ENCODE measurements at regions not wholly inside any gene's neighbourhood (a gene's known extent, or its start where the extent isn't known, plus 50 kb on each side); places are given as distances from the start of the nearest gene placed in this dataset.

DNA sequence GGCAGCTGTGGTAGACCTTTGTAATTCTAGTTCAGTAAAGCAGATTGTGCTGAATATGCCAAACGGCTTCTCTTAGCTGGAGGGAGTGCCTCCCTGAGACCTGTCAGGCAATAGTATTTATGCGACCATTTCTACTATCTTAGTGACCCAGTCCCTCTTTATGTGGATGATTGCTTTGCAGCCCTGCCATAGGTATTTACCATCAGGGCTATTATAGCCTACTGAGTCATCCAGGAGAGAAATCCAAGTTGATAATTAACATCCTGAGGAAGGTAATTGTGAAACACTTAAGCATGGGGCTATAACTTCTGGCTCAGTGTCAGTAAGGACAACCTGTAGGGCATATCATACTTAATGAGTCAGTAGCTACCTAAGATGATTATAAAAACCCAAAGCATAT lies 103.9 kb upstream of the MAOA start (continued):
- TF ChIP-seq, protein P1, sequence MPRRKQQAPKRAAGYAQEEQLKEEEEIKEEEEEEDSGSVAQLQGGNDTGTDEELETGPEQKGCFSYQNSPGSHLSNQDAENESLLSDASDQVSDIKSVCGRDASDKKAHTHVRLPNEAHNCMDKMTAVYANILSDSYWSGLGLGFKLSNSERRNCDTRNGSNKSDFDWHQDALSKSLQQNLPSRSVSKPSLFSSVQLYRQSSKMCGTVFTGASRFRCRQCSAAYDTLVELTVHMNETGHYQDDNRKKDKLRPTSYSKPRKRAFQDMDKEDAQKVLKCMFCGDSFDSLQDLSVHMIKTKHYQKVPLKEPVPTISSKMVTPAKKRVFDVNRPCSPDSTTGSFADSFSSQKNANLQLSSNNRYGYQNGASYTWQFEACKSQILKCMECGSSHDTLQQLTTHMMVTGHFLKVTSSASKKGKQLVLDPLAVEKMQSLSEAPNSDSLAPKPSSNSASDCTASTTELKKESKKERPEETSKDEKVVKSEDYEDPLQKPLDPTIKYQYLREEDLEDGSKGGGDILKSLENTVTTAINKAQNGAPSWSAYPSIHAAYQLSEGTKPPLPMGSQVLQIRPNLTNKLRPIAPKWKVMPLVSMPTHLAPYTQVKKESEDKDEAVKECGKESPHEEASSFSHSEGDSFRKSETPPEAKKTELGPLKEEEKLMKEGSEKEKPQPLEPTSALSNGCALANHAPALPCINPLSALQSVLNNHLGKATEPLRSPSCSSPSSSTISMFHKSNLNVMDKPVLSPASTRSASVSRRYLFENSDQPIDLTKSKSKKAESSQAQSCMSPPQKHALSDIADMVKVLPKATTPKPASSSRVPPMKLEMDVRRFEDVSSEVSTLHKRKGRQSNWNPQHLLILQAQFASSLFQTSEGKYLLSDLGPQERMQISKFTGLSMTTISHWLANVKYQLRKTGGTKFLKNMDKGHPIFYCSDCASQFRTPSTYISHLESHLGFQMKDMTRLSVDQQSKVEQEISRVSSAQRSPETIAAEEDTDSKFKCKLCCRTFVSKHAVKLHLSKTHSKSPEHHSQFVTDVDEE (CRISPR knock-in tag; IDR thresholded peaks at IDR 0.05): no peak
- TF ChIP-seq ARNTL (CRISPR knock-in tag; IDR thresholded peaks at IDR 0.05; ENCODE audit: borderline replicate concordance, low read depth): no peak

DNA sequence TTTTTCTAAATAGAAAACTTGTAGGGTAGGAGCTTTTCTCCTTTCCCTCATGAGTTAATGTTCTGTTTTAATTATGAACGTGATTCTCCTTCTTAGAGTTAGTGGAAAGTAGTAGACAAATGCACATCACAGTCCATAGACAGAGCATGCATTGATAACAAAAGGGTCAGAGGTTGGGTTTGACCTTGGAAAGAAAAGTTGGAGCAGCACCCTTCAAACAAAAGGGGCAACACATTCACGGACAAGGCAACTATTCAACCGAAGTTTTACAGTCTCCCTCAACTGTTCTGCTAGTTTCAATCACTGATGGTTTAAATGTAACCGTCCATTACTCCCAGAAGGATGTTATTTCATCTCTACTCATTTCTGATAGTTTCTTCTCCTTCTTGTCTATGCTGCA lies 103.4 kb upstream of the MAOA start:
- TF ChIP-seq ZC3H10 (CRISPR knock-in tag; IDR thresholded peaks at IDR 0.05) (no peak), ZFP30 (CRISPR knock-in tag; IDR thresholded peaks at IDR 0.05) (no peak), BACH2 (CRISPR knock-in tag; IDR thresholded peaks at IDR 0.05; ENCODE audit: borderline replicate concordance) (no peak), PPARA (CRISPR knock-in tag; IDR thresholded peaks at IDR 0.05; ENCODE audit: borderline replicate concordance) (no peak), OSR1 (CRISPR knock-in tag; IDR thresholded peaks at IDR 0.05) (no peak), ISL1 (CRISPR knock-in tag; IDR thresholded peaks at IDR 0.05) (no peak), POU6F1 (CRISPR knock-in tag; IDR thresholded peaks at IDR 0.05; ENCODE audit: borderline replicate concordance, low read depth) (no peak), ZNF8 (CRISPR knock-in tag; IDR thresholded peaks at IDR 0.05) (no peak), ZNF565 (CRISPR knock-in tag; conservative IDR thresholded peaks at IDR 0.05; ENCODE audit: low read depth) (no peak), ARNTL (CRISPR knock-in tag; IDR thresholded peaks at IDR 0.05; ENCODE audit: borderline replicate concordance, low read depth) (no peak)
- TF ChIP-seq, protein P2, sequence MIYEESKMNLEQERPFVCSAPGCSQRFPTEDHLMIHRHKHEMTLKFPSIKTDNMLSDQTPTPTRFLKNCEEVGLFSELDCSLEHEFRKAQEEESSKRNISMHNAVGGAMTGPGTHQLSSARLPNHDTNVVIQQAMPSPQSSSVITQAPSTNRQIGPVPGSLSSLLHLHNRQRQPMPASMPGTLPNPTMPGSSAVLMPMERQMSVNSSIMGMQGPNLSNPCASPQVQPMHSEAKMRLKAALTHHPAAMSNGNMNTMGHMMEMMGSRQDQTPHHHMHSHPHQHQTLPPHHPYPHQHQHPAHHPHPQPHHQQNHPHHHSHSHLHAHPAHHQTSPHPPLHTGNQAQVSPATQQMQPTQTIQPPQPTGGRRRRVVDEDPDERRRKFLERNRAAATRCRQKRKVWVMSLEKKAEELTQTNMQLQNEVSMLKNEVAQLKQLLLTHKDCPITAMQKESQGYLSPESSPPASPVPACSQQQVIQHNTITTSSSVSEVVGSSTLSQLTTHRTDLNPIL (CRISPR knock-in tag; IDR thresholded peaks at IDR 0.05; ENCODE audit: low read depth): no peak
- ATAC-seq: no peak

DNA sequence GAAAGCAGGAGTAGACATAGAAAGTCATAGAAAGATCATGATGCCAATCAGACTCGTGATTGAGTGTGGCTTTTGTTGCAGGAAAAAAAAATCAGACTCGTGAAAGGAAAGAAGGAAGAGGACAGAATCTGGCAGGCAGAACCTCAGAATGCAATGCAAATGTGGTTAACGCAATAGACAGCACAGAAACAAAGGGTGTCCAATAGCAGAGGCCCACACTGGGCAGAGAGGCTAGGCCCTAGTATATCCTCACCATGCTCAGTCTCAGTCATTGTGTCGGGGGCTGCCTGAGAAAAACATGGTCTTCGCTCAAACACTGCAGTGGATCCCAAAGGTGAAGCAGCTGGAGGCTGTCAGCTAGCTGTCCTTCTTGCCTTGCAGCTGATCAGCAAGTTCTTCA lies 102.8 kb upstream of the MAOA start:
- TF ChIP-seq PATZ1 (CRISPR knock-in tag; IDR thresholded peaks at IDR 0.05; ENCODE audit: borderline replicate concordance) (no peak), SNAI2 (CRISPR knock-in tag; IDR thresholded peaks at IDR 0.05) (no peak), BACH2 (CRISPR knock-in tag; IDR thresholded peaks at IDR 0.05; ENCODE audit: borderline replicate concordance) (no peak), ARNTL (CRISPR knock-in tag; IDR thresholded peaks at IDR 0.05; ENCODE audit: borderline replicate concordance, low read depth) (no peak), POU6F1 (CRISPR knock-in tag; IDR thresholded peaks at IDR 0.05; ENCODE audit: borderline replicate concordance, low read depth) (no peak), OSR1 (CRISPR knock-in tag; IDR thresholded peaks at IDR 0.05) (no peak), ZFP3 (CRISPR knock-in tag; IDR thresholded peaks at IDR 0.05) (no peak), GLIS3 (CRISPR knock-in tag; IDR thresholded peaks at IDR 0.05) (no peak), ESRRG (CRISPR knock-in tag; IDR thresholded peaks at IDR 0.05) (no peak)
- TF ChIP-seq, protein P1 (CRISPR knock-in tag; IDR thresholded peaks at IDR 0.05): no peak
- TF ChIP-seq, protein P2 (CRISPR knock-in tag; IDR thresholded peaks at IDR 0.05; ENCODE audit: low read depth): no peak
- ATAC-seq: no peak
